HL-60/S4 treated with phorbol 12-myristate 13-acetate at 8.2 ng/mL for 4 days and 3 days (cell line): ENCODE measurements at regions not wholly inside any gene's neighbourhood (a gene's known extent, or its start where the extent isn't known, plus 50 kb on each side); places are given as distances from the start of the nearest gene placed in this dataset.
"Not testable (repeated sequence)": the region's sequence is repeated elsewhere in the genome, so short reads cannot be mapped to it uniquely, and the experiment has no call there.

Source experiments
- in situ Hi-C: fragments of 300-500 bp; cut with MboI; formaldehyde crosslinking; loops from 2 replicates; pipeline ENCODE4 v1.15.0; 2022; ENCODE audit warnings: low sequenced_read_pairs

DNA sequence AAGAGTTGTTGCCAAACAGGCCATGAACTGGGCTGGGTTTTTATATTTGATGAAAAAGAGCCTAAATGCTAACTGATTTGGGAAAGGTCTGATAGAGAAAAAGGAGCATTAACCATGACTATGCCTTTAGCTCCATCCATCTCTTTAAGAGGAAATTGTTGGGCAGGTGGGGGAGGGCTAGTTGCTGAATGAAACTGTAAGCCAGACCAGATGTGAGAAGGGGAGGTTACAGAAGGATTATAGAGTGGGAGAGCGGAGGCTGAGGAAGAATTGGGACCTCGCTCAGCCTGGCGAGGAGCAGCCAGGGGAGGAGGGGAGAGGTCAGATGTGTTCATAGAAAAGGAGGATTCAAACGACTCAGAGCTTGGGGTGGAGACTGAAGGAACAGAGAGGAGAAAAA is 74.9 kb upstream of the OTUD4 start:
- in situ Hi-C loops: not testable (repeated sequence)

DNA sequence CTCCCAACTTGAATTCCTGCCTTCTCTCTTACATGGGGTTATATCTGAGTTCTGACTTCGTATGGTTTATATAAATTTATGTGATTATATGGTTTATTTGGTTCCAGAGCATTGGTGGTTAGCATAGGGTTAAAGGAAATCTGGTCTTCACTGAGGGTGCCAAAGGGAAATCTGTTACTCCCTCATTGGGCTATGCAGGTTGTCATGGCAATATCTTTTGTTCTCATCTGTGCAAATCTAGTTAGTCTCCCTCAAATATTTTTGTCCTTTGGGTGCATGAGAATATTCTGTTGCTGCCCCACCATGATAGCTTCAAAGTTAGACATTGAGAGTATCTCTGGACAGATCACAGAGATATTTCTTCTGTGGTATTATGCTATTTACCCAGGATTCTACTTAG is 71.8 kb upstream of the OTUD4 start:
- in situ Hi-C loops: no loop called here

DNA sequence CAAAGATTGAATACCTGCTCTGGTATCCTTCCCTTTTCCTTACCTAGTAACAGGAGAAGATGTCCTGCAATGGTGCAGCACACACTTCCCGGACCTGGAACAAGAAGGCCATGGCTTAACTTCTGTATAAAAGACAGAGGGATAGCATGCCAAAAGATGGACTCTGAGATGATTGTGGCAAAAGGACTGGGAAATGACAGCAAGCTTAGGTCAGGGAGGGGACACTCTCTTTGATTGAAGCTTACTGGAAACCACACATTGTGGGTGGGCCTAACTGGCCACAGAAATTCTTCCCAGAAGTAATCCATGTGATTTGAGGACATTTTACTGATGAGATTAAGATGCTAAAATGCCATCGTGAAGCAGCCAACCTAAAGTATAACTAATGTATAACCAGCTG is 71.0 kb upstream of the OTUD4 start:
- in situ Hi-C loops: no loop called here

DNA sequence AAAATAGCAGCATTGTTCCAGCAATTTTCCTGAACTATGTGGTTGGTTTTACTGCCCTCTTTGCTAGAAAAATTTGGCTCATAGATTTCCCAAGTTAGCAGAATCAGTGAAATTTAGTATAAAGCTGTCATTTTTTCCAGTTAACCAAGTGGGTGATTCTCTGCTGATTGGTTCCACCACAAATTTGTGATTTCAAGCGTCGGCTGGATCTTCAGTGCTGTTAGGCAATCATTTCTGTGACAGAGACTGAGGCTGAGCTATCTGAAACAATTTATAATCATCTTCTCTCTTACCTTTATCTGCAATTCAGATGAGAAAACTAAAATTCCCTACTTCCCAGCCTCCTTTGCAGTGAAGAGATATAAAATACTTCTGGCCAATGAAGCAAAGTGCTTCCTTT is 68.6 kb upstream of the OTUD4 start:
- in situ Hi-C loops: loop anchor here (25.0 kb wide), 1 partner anchor 313 kb away; no protein-coding TSS in a partner anchor

GRCh38 chr4:145248502-145248901 is 68.1 kb upstream of the OTUD4 start:
- in situ Hi-C loops: loop anchor here (25.0 kb wide), 1 partner anchor 314 kb away; no protein-coding TSS in a partner anchor

DNA sequence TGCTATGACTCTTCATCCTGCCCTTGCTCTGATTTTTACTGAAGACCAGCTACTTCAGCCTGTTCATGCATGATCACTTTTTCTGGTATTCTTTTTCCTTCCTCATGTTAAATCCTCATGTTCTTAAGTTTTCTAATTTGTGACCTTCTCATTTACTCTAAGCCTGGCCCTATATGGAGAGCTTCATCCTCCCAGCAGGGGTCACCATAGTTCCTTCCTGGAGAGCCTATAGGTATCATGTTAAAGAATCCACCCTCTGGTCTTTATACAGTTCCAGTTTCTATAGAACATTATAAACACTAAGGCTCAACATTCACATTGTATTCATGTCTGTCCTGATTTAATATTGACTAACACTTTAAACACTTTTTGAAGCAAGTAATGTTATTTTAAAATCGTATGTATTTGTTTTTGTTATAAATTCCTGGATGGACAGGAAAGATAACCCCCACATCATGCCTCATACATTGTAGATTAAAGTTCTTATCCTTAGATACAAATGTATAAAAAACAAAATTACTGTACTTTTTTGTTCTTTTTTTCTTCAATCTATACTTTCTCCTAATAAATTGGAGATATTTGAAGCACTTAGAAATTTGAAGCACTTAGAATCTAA is 53.8 kb upstream of the OTUD4 start:
- in situ Hi-C loops: loop anchor here (25.0 kb wide), 1 partner anchor 328 kb away; no protein-coding TSS in a partner anchor

- in situ Hi-C loops: loop anchor here (25.0 kb wide), 1 partner anchor 330 kb away; no protein-coding TSS in a partner anchor
Measured at GRCh38 chr4:145231906-145232700, 51.7 kb upstream of the OTUD4 start.

- in situ Hi-C loops: loop anchor here (25.0 kb wide), 1 partner anchor 332 kb away; no protein-coding TSS in a partner anchor
Measured at GRCh38 chr4:145230726-145231125, 50.3 kb upstream of the OTUD4 start.
